Sigmoid colon (tissue), 4 donors: ENCODE measurements at regions not wholly inside any gene's neighbourhood (a gene's known extent, or its start where the extent isn't known, plus 50 kb on each side); places are given as distances from the start of the nearest gene placed in this dataset.

Experiments
- POLR2A ChIP-seq, 2 donors: fragments of 450-650 bp; IDR thresholded peaks; one replicate each; pipeline ENCODE4 v1.6.1; 2016; ENCODE audit warnings: antibody characterized with exemption in 2 of 2, mild to moderate bottlenecking in 2 of 2, moderate library complexity in 2 of 2
- POLR2AphosphoS5 ChIP-seq, 4 donors: sonication (generic); formaldehyde crosslinking; IDR thresholded peaks; one replicate each; pipeline ENCODE4 v1.6.1; 2017; ENCODE audit warnings: antibody characterized with exemption in 4 of 4
- TF ChIP-seq, protein P1 (sequence below), 4 experiments: fragments of 450-650 bp in 3 of 4; fragments of 200-600 bp in 1 of 4; IDR thresholded peaks; one replicate each; pipeline ENCODE4 v1.5.1; 2016 to 2019; ENCODE audit warnings: antibody characterized with exemption in 4 of 4, mild to moderate bottlenecking in 3 of 4, moderate library complexity in 2 of 4

DNA sequence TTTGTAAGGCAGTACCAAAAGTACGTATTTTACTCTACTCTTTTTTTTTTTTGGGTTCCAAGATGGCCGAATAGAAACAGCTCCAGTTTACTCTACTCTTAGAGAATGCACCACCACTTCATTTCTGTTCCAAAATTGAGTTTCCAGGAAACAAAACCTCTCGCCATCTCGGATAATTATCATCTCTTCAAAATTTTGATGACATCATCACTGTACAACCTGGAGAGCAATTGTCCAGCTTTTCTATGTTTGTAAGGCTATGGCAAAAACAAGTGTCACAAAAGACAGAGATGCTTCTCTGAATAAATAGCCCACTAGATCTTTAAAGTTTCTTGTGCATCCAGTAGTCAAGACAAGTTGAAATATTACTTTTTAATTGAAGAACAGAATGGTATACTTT, 1631.9 kb upstream of the CDH6 start:
- TF ChIP-seq, protein P1, sequence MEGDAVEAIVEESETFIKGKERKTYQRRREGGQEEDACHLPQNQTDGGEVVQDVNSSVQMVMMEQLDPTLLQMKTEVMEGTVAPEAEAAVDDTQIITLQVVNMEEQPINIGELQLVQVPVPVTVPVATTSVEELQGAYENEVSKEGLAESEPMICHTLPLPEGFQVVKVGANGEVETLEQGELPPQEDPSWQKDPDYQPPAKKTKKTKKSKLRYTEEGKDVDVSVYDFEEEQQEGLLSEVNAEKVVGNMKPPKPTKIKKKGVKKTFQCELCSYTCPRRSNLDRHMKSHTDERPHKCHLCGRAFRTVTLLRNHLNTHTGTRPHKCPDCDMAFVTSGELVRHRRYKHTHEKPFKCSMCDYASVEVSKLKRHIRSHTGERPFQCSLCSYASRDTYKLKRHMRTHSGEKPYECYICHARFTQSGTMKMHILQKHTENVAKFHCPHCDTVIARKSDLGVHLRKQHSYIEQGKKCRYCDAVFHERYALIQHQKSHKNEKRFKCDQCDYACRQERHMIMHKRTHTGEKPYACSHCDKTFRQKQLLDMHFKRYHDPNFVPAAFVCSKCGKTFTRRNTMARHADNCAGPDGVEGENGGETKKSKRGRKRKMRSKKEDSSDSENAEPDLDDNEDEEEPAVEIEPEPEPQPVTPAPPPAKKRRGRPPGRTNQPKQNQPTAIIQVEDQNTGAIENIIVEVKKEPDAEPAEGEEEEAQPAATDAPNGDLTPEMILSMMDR (IDR thresholded peaks at IDR 0.05) = no peak
- TF ChIP-seq POLR2AphosphoS5 (IDR thresholded peaks at IDR 0.05) (no peak), POLR2A (IDR thresholded peaks at IDR 0.05) (no peak)
